Cardiac fibroblast (primary cell): ENCODE measurements at regions not wholly inside any gene's neighbourhood (a gene's known extent, or its start where the extent isn't known, plus 50 kb on each side); places are given as distances from the start of the nearest gene placed in this dataset.

Experiments used
- DNase-seq, 2 donors: peaks; one replicate each; pipeline versions ENCODE4 v3.0.0 to v3.0.0-alpha.2; 2010; ENCODE audit warnings: low read depth in 2 of 2
- H3K4me3 ChIP-seq, 2 donors: replicated peaks in 1 of 2; 1 replicate in 1 of 2; 2 replicates in 1 of 2; pipeline ENCODE4 v1.5.1; 2011; ENCODE audit warnings: low read depth in 2 of 2, low read length in 2 of 2, mild to moderate bottlenecking in 2 of 2, moderate library complexity in 1 of 2
- TF ChIP-seq, protein P1 (sequence below): IDR thresholded peaks from one replicate; pipeline ENCODE4 v1.5.1; 2011; ENCODE audit warnings: low read depth, mild to moderate bottlenecking, low read length, inconsistent platforms

DNA sequence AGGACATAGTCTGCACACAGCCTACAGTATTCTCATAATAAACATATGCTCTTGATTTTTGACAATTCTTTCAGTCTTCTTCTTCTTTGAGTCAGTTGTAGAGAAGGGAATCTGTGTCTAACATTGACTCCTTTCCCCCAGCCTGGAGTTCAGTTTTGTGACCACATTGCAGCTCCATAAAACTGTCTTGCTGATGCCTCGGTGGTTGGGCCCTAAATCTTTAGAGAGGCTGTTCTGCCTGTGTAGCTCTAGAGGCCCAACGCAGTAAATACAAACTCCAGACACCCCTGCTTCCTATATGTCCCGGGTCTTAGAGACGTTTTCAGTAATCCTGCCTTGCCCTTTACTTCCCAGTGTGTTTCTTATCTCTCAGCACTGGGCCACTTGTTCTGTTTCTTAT, 639.5 kb upstream of the AADAT start:
- TF ChIP-seq, protein P1, sequence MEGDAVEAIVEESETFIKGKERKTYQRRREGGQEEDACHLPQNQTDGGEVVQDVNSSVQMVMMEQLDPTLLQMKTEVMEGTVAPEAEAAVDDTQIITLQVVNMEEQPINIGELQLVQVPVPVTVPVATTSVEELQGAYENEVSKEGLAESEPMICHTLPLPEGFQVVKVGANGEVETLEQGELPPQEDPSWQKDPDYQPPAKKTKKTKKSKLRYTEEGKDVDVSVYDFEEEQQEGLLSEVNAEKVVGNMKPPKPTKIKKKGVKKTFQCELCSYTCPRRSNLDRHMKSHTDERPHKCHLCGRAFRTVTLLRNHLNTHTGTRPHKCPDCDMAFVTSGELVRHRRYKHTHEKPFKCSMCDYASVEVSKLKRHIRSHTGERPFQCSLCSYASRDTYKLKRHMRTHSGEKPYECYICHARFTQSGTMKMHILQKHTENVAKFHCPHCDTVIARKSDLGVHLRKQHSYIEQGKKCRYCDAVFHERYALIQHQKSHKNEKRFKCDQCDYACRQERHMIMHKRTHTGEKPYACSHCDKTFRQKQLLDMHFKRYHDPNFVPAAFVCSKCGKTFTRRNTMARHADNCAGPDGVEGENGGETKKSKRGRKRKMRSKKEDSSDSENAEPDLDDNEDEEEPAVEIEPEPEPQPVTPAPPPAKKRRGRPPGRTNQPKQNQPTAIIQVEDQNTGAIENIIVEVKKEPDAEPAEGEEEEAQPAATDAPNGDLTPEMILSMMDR = no peak
- DNase-seq = no peak
- H3K4me3 ChIP-seq = no peak overlapping the region

DNA sequence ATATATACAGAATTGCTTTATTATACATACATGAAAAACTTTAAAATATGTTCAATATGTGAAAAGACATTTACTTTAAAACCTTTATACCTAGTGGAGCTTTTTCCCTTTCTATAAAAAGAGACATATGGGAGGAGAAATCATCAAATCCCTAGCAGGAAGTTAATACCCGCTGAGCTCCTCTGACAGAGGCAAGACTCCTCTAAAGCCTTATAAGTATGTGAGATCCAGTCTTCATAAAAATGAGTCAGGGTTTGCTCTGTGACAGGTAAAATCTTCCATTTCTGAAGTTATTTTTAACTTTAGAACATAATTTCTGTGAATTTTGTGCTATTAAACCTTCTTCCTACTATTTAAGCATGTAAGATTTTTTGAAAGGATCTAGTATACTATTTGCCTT, 634.4 kb upstream of the AADAT start:
- H3K4me3 ChIP-seq = no peak overlapping the region
- no peak for DNase-seq
- TF ChIP-seq, protein P1 = no peak

DNA sequence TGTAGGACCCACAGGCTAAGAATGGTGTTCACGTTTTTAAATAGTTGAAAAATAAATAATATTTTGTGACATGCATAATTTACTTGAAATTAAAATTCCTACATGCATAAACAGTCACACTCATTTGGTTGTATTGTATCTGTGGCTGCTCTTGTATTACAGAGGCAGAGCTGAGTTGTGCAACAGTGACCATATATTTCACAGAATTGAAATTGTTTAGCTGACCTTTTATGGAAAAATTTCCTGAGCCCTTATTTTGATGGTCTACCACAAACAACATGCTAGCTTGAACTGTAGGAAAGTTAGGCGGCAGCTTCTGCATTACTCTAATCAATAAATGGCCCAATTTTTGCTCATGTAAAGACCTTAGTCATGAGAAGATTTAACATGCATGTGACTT, 633.4 kb upstream of the AADAT start:
- TF ChIP-seq, protein P1 = no peak
- H3K4me3 ChIP-seq = no peak overlapping the region
- DNase-seq = no peak

DNA sequence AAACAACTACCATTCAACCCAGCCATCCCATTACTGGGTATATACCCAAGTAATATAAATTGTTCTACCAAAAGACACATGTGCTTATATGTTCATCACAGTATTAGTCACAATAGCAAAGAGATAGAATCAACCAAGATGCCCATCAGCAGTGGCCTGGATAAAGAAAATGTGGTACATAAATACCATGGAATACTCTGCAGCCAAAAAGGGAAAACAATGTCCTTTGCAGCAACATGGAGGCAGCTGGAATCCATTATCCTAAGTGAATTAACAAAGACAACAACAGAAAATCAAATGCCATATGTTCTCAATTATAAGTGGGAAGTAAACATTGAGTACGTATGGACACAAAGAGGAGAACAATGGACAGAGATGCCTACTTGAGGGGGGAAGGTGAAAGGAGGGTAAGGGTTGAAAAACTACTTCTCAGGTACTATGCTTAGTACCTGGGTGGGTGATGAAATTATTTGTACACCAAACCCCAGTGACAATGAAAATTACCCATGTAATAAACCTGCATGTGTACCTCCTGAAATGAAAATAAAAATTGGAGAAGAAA, 632.1 kb upstream of the AADAT start:
- TF ChIP-seq, protein P1 = no peak

DNA sequence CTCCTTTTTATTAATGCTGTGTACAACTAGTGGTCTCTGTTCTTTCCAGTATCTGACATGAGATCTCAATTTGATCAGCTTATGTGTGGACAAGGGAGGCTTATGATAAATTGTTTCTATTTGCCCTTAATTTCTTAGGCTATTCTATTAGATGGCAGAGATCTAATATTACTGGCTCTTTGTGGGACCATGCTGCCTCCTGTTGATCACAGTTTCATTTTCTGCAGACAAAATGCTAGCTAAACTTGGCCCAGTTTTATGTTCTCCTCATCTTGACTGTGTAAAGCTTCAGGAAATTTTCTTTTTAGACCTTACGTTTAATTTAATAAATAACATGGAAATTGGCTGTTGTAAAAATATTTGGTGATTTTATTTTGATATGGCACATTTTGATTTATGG, 627.1 kb upstream of the AADAT start:
- no peak overlapping the region for H3K4me3 ChIP-seq
- DNase-seq = peak in 1 of 2 donors; percentile 4
- TF ChIP-seq, protein P1 = no peak

More for the DNA sequence above, 632.1 kb upstream of the AADAT start:
- DNase-seq = no peak
- no peak overlapping the region for H3K4me3 ChIP-seq

DNA sequence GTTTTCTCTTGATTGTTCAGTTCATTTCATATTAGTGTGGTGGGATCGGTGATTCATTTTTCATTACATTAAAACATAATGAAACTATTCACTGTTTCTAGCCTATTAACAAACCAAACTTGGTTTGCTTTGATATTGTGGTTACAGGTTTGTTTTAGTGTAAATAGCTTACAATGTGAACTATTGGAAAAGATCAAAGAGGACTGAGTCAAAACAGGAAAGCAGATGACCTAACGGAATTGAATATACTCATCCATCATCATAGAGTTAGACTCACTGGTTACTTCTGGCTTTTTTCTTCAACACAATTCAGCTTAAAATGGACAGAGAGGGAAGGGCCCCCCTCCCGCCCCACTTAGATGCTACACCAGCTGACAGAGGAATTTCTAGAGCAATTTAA, 616.2 kb upstream of the AADAT start:
- TF ChIP-seq, protein P1 = no peak
- no peak for DNase-seq
- no peak overlapping the region for H3K4me3 ChIP-seq

DNA sequence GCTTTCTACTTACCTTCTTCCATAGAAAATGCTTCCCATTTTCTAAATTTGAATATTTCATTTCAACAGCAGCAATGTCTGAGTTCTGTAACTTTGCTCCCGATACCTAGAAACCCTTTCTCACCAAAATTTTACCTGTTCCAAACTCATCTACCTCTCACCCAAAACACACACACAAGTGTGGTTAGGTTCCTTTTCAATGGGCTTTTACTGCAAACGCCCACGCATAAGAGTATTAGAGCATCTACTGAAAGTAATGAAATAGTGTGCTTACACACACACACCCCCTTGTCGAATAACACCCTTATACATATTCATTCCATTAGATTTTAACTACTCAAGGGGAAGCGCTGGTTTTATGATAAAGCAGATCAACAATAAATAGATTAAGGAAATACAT, 610.3 kb upstream of the AADAT start:
- no peak for DNase-seq
- TF ChIP-seq, protein P1 = no peak
- H3K4me3 ChIP-seq = no peak overlapping the region
